ENCODE measurements at regions not wholly inside any gene's neighbourhood (a gene's known extent, or its start where the extent isn't known, plus 50 kb on each side); places are given as distances from the start of the nearest gene placed in this dataset.

DNA sequence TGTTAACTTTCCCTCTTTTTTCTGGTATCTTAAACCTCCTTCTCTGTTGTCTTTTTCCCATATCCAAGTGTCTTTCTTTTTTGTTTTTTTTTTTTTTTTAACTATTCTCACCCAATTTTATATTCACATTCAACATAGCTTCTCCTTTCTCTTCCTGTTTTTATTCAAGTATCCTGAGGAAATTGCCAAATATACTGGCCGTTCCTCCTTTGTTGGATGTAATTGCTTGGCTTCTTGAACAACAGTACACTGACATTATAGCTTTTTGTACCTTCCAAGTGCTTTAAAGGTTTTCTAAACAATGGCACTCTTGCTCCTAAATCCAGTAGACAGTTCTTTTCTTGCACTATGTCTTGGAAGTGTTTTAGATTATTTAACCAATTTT is 1146.8 kb downstream of the MAT2B start:
- no peaks in the 10 kb centered on the region for H3K36me3 Mint-ChIP-seq
- no peaks in the 10 kb centered on the region for H3K9me3 Mint-ChIP-seq
- H3K4me1 Mint-ChIP-seq, result no peaks in the 10 kb centered on the region
- DNase-seq (no peak), ATAC-seq (replicated peaks) (no peak)
- no peak overlapping the region for H3K27ac Mint-ChIP-seq
- H3K27me3 Mint-ChIP-seq, result no peaks in the 10 kb centered on the region
- no peak overlapping the region for H3K4me3 Mint-ChIP-seq

DNA sequence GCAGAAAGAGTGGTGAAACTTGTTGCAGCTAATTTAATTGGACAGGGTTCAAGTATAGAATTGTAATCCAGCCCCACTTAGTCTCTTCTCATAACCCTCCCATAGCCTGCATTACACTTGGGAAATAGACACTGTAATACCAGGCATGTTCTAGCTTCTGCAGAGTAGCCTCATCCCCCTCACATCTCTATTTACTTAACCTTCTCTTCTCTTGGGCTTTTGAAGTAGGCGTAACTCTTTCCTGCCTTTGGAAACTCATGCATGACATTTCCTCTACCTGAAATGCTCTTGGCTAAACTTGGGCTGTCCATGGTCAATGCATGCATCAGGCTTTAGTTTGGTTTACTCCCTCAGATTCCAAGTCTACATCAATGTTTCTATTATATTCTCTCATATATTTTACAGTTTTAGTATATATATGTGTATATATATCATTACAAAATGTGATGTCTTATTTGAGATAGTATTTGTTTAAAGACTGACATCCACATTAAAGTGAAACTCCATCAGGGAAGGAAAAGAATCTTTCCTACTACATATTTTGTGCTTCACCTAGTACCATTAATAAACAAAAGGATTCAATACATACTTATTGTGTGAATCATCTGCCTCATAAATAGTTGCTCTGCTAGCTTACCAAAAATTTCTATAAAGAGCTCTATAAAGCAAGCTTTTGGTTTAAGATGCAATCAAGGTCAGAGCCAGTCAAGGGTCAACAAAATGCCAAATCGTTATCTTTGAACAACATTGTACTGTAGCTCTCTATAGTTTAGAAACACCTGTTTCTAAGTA is 1158.0 kb downstream of the MAT2B start:
- no peak overlapping the region for H3K27ac Mint-ChIP-seq
- H3K36me3 Mint-ChIP-seq, result no peaks in the 10 kb centered on the region
- no peaks in the 10 kb centered on the region for H3K27me3 Mint-ChIP-seq
- H3K9me3 Mint-ChIP-seq, result no peaks in the 10 kb centered on the region
- ATAC-seq (replicated peaks) (no peak), DNase-seq (no peak)
- H3K4me3 Mint-ChIP-seq, result no peak overlapping the region
- no peaks in the 10 kb centered on the region for H3K4me1 Mint-ChIP-seq

DNA sequence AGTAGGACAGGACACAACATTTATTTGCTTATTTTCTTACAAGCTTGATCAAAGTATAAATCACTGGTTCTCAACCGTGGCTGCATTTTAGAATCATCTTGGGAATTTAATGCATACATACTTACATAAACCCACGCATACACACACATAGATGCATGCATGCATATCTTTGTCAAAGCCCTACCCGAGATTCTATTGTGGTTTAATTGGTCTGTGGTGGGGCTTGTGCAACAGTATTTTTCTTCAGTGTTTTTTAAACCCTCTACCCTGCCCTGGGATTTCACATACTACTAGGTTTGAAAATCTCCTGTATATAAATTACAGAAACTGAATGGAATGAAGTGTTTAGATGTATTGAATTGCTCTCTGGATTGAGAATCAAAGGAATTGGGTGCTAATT is 1166.2 kb downstream of the MAT2B start:
- Mint-ChIP-seq H3K27me3 (no peaks in the 10 kb centered on the region), H3K36me3 (no peaks in the 10 kb centered on the region), H3K9me3 (no peaks in the 10 kb centered on the region), H3K4me3 (no peak overlapping the region), H3K4me1 (no peaks in the 10 kb centered on the region), H3K27ac (no peak overlapping the region)
- no peak for DNase-seq
- ATAC-seq (replicated peaks), result no peak

DNA sequence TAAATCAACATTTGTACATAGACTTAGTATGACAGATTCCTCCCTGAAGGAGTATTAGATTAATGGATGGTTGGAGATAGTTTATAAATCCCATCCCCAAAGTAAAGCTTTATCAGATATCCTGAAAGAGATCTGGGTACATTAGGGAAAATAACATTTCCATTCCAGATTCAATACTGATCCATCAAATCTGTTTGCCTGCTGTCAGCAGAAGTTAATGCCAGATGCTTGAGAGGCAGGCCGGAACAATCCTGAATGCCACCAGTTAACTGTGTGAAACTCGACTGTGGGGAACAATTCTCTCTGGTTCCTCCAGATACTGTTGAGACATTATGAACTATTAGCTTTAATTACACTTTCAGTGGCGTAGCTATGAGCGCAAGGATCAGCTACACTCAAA is 1166.8 kb downstream of the MAT2B start:
- Mint-ChIP-seq H3K9me3 (no peaks in the 10 kb centered on the region), H3K27me3 (no peaks in the 10 kb centered on the region), H3K4me3 (no peak overlapping the region), H3K27ac (no peak overlapping the region), H3K36me3 (no peaks in the 10 kb centered on the region), H3K4me1 (no peaks in the 10 kb centered on the region)
- no peak for ATAC-seq (replicated peaks)
- no peak for DNase-seq

DNA sequence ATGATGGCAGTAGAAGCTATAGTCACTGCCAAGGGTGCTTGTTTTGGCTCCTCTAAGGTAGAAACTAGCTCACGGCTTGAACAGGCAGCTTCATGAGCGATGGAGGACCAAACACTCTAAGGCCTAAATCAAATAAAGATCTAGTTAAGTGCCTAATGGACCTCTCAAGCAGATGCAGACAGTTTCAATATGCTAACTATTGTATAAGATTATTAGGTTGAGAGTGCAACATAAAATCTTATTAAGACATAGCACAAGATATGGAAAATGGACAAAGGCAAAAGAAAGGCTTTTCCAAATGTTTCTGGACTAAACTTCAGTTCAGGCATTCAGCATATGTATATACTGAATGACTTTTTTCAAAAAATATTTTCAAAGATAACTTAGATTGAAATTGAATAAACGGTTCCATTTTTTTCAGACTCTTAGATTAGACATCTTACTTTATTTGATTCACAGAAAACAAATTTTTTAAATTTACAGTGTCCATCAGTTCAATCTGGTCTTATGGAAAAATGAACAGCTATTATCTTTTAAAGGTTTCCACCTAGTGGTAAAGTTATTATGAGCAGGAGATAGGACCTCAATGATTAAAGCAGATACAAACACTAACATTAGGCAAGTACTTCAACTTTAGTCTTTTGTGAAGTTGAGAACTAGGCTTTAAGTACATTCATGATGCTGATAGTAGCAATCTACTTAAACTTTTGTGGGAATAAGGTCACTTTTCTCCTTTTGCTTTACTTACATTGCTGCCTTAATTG is 1167.7 kb downstream of the MAT2B start:
- Mint-ChIP-seq H3K4me1 (no peaks in the 10 kb centered on the region), H3K27me3 (no peaks in the 10 kb centered on the region), H3K27ac (no peak overlapping the region), H3K9me3 (no peaks in the 10 kb centered on the region), H3K36me3 (no peaks in the 10 kb centered on the region), H3K4me3 (no peak overlapping the region)
- DNase-seq (no peak), ATAC-seq (replicated peaks) (no peak)

DNA sequence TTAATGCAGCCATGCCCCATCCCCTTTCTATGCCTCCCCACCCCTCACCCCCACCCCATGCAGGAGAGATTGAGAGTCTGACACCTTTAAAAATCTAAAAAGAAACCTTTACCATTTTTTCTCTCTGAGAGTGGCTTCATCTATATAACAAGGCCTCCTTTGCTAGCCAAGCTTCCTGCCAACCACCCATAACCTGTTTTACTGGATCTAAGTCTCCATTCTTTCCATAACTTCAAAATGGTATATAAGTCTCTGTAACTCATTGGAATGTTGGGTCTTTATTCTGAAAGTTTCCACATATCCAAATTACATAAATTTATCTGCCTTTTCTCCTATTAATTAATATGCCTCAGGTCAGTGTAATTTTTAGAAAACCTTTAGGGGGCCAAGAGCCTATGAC is 1174.0 kb downstream of the MAT2B start:
- Mint-ChIP-seq H3K4me3 (no peak overlapping the region), H3K4me1 (no peaks in the 10 kb centered on the region), H3K36me3 (no peaks in the 10 kb centered on the region), H3K27ac (no peak overlapping the region), H3K9me3 (no peaks in the 10 kb centered on the region), H3K27me3 (no peaks in the 10 kb centered on the region)
- DNase-seq (no peak), ATAC-seq (replicated peaks) (no peak)

DNA sequence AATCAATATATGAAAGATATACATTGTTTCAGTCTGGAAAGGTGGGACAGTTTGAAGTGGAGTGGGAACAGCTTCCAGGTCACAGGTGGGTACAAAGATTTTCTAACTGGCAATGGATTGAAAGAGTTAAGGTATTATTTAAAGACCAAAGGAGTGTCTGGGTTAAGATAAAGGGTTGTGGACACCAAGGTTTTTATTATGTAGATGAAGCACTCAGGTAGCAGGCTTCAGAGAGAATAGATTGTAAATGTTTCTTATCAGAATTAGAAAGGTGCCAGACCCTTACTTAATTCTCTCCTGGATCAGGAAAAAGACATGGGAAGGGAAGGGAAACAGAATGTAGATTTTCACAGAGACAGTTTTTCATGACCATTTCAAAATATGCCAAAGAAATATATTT is 1174.8 kb downstream of the MAT2B start:
- Mint-ChIP-seq H3K4me3 (no peak overlapping the region), H3K27me3 (no peaks in the 10 kb centered on the region), H3K36me3 (no peaks in the 10 kb centered on the region), H3K27ac (no peak overlapping the region), H3K9me3 (no peaks in the 10 kb centered on the region), H3K4me1 (no peaks in the 10 kb centered on the region)
- no peak for DNase-seq
- no peak for ATAC-seq (replicated peaks)

DNA sequence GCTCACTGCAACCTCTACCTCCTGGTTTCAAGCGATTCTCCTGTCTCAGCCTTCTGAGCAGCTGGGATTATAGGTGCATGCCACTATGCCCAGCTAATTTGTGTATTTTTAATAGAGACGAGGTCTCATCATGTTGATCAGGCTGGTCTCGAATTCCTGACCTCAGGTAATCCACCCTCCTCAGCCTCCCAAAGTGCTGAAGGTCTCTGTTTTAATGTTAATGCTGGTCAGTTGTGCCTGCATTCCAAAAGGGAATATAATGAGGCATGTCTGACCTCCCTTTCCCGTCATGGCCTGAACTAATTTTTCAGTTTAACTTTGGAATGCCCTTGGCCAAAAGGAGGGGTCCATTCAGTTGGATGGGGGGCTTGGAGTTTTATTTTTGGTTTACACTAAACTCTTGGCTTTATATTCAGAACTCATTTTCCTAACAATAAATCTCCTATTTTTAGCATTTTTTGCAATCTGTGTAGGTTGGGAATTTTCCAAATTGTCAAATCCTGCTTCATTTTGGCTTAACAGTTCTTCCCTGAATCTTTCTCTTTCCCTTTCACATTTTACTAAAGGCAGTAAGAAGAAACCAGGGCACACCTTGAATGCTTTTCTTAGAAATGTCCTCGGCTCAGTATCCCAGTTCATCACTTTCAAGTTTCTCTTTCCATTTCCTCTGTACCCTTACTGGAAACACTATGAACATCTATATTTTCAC is 1175.5 kb downstream of the MAT2B start:
- Mint-ChIP-seq H3K27me3 (no peaks in the 10 kb centered on the region), H3K4me1 (no peaks in the 10 kb centered on the region), H3K36me3 (no peaks in the 10 kb centered on the region), H3K9me3 (no peaks in the 10 kb centered on the region), H3K27ac (no peak overlapping the region), H3K4me3 (no peak overlapping the region)
- ATAC-seq (replicated peaks) (no peak), DNase-seq (no peak)

DNA sequence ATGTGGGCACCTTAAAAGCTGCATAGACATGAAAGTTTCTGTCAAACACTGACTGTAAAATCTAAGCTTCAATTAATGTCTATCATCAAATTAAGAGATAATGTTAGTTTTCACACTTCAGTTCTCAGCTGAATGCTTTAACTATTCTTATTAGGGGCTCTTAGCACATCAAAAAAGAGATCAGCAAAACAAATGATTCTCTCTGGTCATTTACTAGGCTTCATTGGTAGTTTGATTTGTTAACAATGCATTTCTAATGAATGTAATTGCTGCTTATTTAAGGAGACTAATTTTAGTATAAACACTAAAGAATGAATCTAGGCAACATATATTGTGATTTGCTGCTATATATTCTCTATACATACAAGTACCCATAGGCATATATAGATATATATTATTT is 1182.0 kb downstream of the MAT2B start:
- H3K4me3 Mint-ChIP-seq, result no peak overlapping the region
- H3K36me3 Mint-ChIP-seq, result no peaks in the 10 kb centered on the region
- H3K27me3 Mint-ChIP-seq, result no peaks in the 10 kb centered on the region
- no peak for ATAC-seq (replicated peaks)
- H3K27ac Mint-ChIP-seq, result no peak overlapping the region
- DNase-seq, result no peak
- H3K4me1 Mint-ChIP-seq, result no peaks in the 10 kb centered on the region
- no peaks in the 10 kb centered on the region for H3K9me3 Mint-ChIP-seq

DNA sequence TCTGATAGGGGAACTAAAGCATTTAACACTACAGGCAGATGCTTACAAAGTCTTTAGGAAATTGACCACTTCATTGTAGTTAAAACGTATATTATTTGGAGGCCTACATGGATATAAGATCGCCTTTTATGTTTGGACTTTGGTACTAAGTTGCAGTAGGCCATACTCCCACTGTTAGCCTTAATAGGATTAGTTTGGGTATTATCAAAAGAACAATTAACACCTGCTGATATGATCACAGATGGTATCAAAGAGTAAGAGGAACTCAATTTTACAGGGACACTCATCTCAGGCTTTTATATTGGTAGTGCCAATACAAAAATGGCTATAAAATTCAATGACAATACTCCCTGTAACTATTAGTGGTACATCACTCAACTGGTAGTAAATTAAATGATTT is 1183.0 kb downstream of the MAT2B start:
- no peaks in the 10 kb centered on the region for H3K36me3 Mint-ChIP-seq
- DNase-seq (no peak), ATAC-seq (replicated peaks) (no peak)
- H3K4me1 Mint-ChIP-seq, result no peaks in the 10 kb centered on the region
- no peaks in the 10 kb centered on the region for H3K27me3 Mint-ChIP-seq
- no peak overlapping the region for H3K4me3 Mint-ChIP-seq
- no peak overlapping the region for H3K27ac Mint-ChIP-seq
- no peaks in the 10 kb centered on the region for H3K9me3 Mint-ChIP-seq

DNA sequence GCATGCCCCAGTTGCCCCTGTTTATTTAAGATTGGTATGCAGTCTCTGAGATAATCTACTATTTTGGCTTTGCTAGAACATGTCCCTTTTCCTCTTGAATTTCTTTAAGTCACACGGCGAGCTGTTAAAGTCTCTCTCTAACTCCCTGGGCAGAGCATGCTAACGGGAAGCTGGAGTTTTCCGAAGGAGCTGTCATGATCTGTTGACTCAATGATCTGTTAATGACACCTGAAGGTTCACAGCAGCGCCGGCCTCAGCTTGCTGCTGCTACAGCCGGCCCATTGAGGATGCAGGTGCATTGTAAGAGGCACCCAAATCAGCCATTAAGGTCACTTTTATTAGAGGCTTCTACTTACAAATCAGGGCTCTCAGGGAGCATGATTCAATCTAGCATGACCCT is 1203.4 kb downstream of the MAT2B start:
- no peak overlapping the region for H3K4me3 Mint-ChIP-seq
- H3K27me3 Mint-ChIP-seq, result no peaks in the 10 kb centered on the region
- DNase-seq (no peak), ATAC-seq (replicated peaks) (no peak)
- no peaks in the 10 kb centered on the region for H3K36me3 Mint-ChIP-seq
- H3K9me3 Mint-ChIP-seq, result no peaks in the 10 kb centered on the region
- no peak overlapping the region for H3K27ac Mint-ChIP-seq
- H3K4me1 Mint-ChIP-seq, result no peaks in the 10 kb centered on the region

DNA sequence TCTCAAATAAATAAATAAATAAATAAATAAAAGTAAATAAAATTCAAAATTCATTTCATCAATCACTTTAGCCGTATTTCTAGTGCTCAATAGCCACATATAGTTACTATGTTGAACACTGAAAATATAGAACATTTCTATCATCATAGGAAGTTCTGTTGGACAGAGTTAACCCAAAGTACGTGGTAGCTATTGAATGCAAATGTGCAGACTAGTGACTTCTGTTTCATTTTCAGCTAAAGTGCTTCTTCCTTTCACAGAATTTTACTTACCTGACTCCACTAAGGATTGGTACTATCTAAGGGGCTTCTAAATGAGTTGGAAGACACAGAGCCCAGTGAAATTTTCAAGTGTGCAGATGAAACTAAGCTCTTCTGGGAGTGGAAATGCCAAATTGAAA is 1208.3 kb downstream of the MAT2B start:
- Mint-ChIP-seq H3K9me3 (peaks cover 0 to 4% of the 10 kb centered on the region in 2 donors), H3K4me3 (no peak overlapping the region), H3K36me3 (no peaks in the 10 kb centered on the region), H3K4me1 (no peaks in the 10 kb centered on the region), H3K27me3 (no peaks in the 10 kb centered on the region), H3K27ac (no peak overlapping the region)
- ATAC-seq (replicated peaks) (no peak), DNase-seq (no peak)

DNA sequence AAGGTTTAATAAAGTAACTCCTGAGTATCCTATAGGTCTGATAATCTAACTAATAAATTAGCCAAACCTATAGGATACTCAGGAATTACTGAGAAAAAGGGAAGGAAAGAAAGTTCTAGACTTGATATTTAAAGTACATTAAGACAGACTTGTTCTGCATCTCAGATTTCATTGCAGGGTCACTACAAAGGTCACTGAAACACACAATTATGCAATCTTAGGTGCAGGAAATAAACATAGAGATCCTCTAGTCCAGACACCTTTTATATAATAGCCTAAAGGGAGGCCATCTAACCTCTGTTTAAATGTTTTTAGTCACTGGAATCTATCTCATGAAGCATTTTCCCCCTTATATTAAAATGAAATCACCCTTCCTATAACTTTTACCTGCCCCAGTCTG is 1215.7 kb downstream of the MAT2B start:
- Mint-ChIP-seq H3K36me3 (no peaks in the 10 kb centered on the region), H3K27me3 (no peaks in the 10 kb centered on the region), H3K4me3 (no peak overlapping the region), H3K27ac (no peak overlapping the region), H3K9me3 (no peaks in the 10 kb centered on the region), H3K4me1 (no peaks in the 10 kb centered on the region)
- DNase-seq (no peak), ATAC-seq (replicated peaks) (no peak)

DNA sequence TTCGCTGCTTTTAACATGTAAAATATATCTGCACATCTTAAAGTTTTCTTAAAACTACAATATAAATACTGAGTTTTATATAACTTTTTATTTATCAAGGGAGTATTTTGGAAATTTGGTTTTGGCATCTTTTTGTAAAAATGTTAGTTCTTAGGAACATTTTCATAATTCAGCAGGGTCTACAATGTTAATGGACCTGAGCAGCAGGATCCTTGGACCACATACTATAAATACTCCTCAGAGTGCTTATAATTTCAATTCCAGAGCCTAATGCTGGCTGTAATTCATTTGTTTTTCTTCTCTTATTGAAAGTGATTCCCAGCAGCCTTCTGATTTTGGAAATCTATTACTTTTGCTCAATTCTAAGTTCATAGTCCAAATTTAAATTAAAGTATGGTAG is 1216.2 kb downstream of the MAT2B start:
- Mint-ChIP-seq H3K4me1 (no peaks in the 10 kb centered on the region), H3K4me3 (no peak overlapping the region), H3K27ac (no peak overlapping the region), H3K9me3 (no peaks in the 10 kb centered on the region), H3K27me3 (no peaks in the 10 kb centered on the region), H3K36me3 (no peaks in the 10 kb centered on the region)
- no peak for ATAC-seq (replicated peaks)
- DNase-seq, result no peak

DNA sequence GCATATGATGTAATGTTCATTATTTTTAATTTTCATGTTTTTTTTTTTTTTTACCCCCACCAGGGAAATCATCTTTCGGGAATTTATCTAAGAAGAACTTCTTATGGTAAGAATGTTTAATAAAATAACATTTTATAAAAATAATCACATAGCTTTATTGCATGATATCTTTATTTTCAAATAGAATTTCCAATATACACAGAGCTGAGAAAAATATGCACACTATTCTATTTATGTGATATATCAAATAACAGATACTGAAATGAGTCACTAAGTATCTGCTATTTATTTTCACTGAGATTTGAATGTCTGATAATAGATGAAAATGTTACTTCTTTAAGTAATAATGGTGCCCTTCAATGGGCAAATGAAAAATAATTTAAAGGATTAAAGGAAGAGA is 1217.3 kb downstream of the MAT2B start:
- no peak overlapping the region for H3K27ac Mint-ChIP-seq
- no peaks in the 10 kb centered on the region for H3K4me1 Mint-ChIP-seq
- H3K27me3 Mint-ChIP-seq, result no peaks in the 10 kb centered on the region
- no peak for ATAC-seq (replicated peaks)
- H3K36me3 Mint-ChIP-seq, result no peaks in the 10 kb centered on the region
- no peak for DNase-seq
- no peak overlapping the region for H3K4me3 Mint-ChIP-seq
- H3K9me3 Mint-ChIP-seq, result no peaks in the 10 kb centered on the region

Data from stimulated activated naive B cell treated with anti-CD40 and anti-IgM and Interleukin-4, amounts not matched to agents 10 μg/mL and 1 μg/mL and 100 μg/mL, for 72 hours (primary cell).